ENCODE measurements at regions not wholly inside any gene's neighbourhood (a gene's known extent, or its start where the extent isn't known, plus 50 kb on each side); places are given as distances from the start of the nearest gene placed in this dataset.
A peak's percentile ranks its signal among the peaks of the same experiment; 100 is the strongest.

DNA sequence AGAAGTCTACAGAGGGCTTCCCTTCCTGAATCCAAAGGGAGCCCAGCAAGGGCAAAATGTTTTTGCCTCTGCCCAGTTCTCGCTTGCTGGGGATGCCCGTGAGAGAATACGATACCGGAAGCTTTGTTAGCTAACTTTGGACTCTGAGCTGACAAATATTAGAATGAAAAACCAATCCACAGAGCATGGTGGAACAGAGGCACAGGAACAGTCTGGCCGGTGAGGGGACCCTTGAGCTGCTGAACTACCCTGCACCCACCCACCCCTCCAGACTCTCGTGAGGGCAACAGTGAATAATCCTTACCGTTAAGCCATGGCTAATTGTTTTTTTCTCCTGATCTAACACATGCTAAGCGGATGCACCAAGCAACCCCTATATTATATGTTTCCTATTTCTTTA is 76.3 kb upstream of the AKT3 start:
- DNase-seq (ENCODE audit: insufficient read length, low spot score) (no peak), FAIRE-seq (no peak)
- TF ChIP-seq, protein P1, sequence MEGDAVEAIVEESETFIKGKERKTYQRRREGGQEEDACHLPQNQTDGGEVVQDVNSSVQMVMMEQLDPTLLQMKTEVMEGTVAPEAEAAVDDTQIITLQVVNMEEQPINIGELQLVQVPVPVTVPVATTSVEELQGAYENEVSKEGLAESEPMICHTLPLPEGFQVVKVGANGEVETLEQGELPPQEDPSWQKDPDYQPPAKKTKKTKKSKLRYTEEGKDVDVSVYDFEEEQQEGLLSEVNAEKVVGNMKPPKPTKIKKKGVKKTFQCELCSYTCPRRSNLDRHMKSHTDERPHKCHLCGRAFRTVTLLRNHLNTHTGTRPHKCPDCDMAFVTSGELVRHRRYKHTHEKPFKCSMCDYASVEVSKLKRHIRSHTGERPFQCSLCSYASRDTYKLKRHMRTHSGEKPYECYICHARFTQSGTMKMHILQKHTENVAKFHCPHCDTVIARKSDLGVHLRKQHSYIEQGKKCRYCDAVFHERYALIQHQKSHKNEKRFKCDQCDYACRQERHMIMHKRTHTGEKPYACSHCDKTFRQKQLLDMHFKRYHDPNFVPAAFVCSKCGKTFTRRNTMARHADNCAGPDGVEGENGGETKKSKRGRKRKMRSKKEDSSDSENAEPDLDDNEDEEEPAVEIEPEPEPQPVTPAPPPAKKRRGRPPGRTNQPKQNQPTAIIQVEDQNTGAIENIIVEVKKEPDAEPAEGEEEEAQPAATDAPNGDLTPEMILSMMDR (IDR thresholded peaks at IDR 0.05; ENCODE audit: insufficient read depth, missing control alignments), result no peak

GRCh38 chr1:243924588-243925349 is 74.7 kb upstream of the AKT3 start:
- DNase-seq (ENCODE audit: insufficient read length, low spot score) (no peak), FAIRE-seq (no peak)
- TF ChIP-seq, protein P1 (IDR thresholded peaks at IDR 0.05; ENCODE audit: insufficient read depth, missing control alignments), result no peak

GRCh38 chr1:243924188-243924587 is 74.1 kb upstream of the AKT3 start:
- FAIRE-seq (no peak), DNase-seq (ENCODE audit: insufficient read length, low spot score) (no peak)
- TF ChIP-seq, protein P1 (IDR thresholded peaks at IDR 0.05; ENCODE audit: insufficient read depth, missing control alignments), result no peak

DNA sequence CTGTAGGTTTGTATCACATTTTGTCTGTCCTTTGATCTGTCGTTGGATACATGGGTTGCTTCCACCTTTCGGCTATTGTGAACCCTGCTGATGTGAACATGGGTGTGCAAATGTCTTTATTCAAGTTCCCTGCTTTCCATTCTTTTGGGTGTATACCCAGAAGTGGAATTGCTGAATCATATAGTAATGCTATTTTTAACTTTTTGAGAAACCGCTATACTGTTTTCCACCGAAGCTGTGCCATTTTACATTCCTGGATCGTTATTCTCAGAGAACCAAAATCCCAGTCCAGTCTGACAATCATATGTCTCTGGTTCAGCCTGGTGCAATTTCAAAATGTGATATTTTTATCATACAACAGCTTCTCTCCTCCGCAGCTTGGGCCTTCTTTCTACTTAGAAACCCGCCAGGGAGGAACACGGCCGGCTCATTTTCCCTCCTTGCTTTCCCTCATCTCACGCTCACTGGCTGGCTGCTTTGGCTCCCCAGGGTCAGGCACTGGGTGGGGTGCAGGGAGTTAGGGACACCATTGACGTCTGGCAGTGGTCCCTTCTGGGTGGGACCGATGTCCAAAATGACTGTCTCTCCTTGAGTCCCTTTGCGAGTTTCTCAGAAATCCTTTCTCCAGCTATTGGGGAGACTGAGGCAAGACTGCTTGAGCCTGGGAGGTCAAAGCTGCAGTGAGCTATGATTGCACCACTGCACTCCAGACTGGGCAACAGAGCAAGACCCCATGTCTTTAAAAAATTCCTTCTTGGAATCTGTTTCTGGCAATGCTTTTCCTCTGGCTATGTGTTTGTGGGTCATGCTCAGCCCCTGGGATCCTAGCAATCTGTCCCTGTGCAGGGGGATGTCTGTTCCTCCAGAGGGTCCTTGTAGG is 73.5 kb upstream of the AKT3 start:
- DNase-seq (ENCODE audit: insufficient read length, low spot score) (no peak), FAIRE-seq (no peak)
- TF ChIP-seq, protein P1 (IDR thresholded peaks at IDR 0.05; ENCODE audit: insufficient read depth, missing control alignments), result no peak

GRCh38 chr1:243921111-243921510 is 71.1 kb upstream of the AKT3 start:
- TF ChIP-seq, protein P1 (IDR thresholded peaks at IDR 0.05; ENCODE audit: insufficient read depth, missing control alignments), result no peak
- no peak for DNase-seq (ENCODE audit: insufficient read length, low spot score)
- FAIRE-seq, result no peak

DNA sequence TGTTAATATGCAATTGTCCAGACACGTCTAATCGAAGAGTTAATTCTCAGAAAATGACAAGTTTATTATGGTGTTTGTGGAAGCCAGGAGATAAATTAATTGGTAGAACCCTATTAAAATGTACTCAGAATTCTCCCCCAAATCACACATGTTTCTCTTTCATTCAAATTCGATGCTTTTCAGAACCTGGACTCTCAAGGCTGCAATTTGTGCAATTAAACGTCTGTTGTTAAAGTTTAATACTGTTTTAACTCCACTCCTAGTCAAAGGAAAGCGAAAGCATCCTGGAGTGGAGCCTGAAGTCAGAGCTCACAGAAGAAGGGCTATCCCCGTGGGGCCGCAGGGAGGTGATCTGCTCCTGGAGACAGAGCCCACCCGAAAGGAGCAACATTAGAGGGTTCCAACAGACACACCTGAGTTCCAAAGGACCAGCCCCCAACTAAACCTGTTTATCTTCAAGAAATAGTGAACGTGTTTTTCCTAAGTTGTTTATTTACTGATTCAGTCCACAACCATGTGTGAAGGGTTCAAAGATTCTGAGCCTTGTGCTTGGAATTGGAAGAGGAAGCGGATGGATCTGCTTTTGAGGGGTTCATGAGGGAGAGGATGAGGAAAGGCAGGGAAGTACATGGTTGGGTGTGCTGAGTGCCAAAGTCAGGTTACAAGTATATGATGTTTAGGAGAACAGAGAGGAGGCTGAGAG is 68.0 kb upstream of the AKT3 start:
- DNase-seq (ENCODE audit: insufficient read length, low spot score) (no peak), FAIRE-seq (peak; percentile 78)
- TF ChIP-seq, protein P1 (IDR thresholded peaks at IDR 0.05; ENCODE audit: insufficient read depth, missing control alignments), result no peak

Data from D721Med (cell line).